Smooth muscle cell (in vitro differentiated cells): ENCODE measurements at regions not wholly inside any gene's neighbourhood (a gene's known extent, or its start where the extent isn't known, plus 50 kb on each side); places are given as distances from the start of the nearest gene placed in this dataset.

Experiments used
- DNase-seq: peaks from one replicate; lab custom pipeline; 2025; ENCODE audit not compliant: unreplicated experiment; lab: John Stamatoyannopoulos, UW
- H2AFZ ChIP-seq: fragments of 200-600 bp; sonication (generic); 2 replicates; pipeline ENCODE4 v1.6.0; 2016; ENCODE audit warnings: antibody characterized with exemption, low read depth, mild to moderate bottlenecking
- H3F3A ChIP-seq: fragments of 200-600 bp; sonication (generic); 2 replicates; pipeline ENCODE4 v1.6.0; 2017; ENCODE audit warnings: antibody characterized with exemption, low read depth
- H3K27ac ChIP-seq: fragments of 200-600 bp; sonication (generic); 2 replicates; pipeline ENCODE4 v1.5.1; 2016; ENCODE audit warnings: low read depth, mild to moderate bottlenecking
- H3K27me3 ChIP-seq: fragments of 200-600 bp; sonication (generic); 2 replicates; pipeline ENCODE4 v1.6.1; 2016; ENCODE audit warnings: low read depth, mild to moderate bottlenecking
- H3K36me3 ChIP-seq: fragments of 200-600 bp; sonication (generic); 2 replicates; pipeline ENCODE4 v1.5.1; 2016; ENCODE audit warnings: low read depth
- H3K4me1 ChIP-seq: fragments of 200-600 bp; sonication (generic); 2 replicates; pipeline ENCODE4 v1.5.1; 2016; ENCODE audit warnings: low read depth
- H3K4me2 ChIP-seq: fragments of 200-600 bp; sonication (generic); 2 replicates; pipeline ENCODE4 v1.6.0; 2016; ENCODE audit warnings: mild to moderate bottlenecking
- H3K4me3 ChIP-seq: fragments of 200-600 bp; sonication (generic); 2 replicates; pipeline ENCODE4 v1.5.1; 2016; ENCODE audit warnings: mild to moderate bottlenecking
- H3K79me2 ChIP-seq: fragments of 200-600 bp; sonication (generic); 2 replicates; pipeline ENCODE4 v1.6.0; 2016; ENCODE audit warnings: low read depth, mild to moderate bottlenecking
- H3K9ac ChIP-seq: fragments of 200-600 bp; sonication (generic); 2 replicates; pipeline ENCODE4 v1.6.0; 2016; ENCODE audit warnings: low read depth
- H3K9me3 ChIP-seq: fragments of 200-600 bp; sonication (generic); replicated peaks from 2 replicates; pipeline ENCODE4 v1.5.1; 2016; ENCODE audit warnings: low read depth
- H4K20me1 ChIP-seq: fragments of 200-600 bp; sonication (generic); 2 replicates; pipeline ENCODE4 v1.6.0; 2016; ENCODE audit warnings: low read depth
- whole genome bisulfite sequencing: methylation state at CpG from one replicate; pipeline ENCODE4 v1.1.7; 2016; ENCODE audit warnings: low lambda C conversion rate; 5-methylcytosine and 5-hydroxymethylcytosine counted together
- TF ChIP-seq, protein P1 (sequence below): fragments of 200-600 bp; sonication (generic); IDR thresholded peaks from 2 replicates; pipeline ENCODE4 v1.5.1; 2017; ENCODE audit warnings: borderline replicate concordance, mild to moderate bottlenecking, antibody characterized with exemption; ENCODE audit not compliant: insufficient read depth, poor library complexity, severe bottlenecking

DNA sequence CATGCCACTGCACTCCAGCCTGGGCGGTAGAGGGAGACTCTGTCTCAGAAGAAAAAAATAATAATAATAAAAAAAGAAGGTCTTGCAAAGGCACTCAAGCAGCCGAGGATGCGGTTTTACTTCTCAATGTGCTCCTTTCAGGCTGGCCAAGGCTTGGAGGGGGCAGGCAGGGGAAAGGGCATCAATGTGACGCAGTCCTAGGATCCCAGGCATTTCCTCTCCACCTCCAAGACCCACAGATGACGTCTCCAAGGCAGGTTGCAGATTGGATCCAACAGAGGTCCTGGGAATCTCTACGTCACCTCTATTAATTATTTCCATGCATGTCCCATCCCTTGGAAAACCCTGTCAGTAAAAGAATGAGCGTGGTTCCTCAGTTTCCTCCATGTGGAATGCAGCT lies 56.2 kb downstream of the FAM43A start:
- Histone ChIP-seq H3K4me3 (no peak overlapping the region), H2AFZ (no peak overlapping the region), H3K9ac (no peak overlapping the region), H3K4me2 (no peak overlapping the region), H3K27ac (no peak overlapping the region), H3K36me3 (no peaks in the 10 kb centered on the region), H3K27me3 (peaks cover 4% of the 10 kb centered on the region), H3K4me1 (peaks cover 5% of the 10 kb centered on the region), H4K20me1 (no peaks in the 10 kb centered on the region), H3F3A (peaks cover 15% of the 10 kb centered on the region), H3K9me3 (no peaks in the 10 kb centered on the region), H3K79me2 (no peaks in the 10 kb centered on the region)
- 78% methylated on average over 7 of the region's 7 CpGs for WGBS
- no peak for DNase-seq
- TF ChIP-seq, protein P1, sequence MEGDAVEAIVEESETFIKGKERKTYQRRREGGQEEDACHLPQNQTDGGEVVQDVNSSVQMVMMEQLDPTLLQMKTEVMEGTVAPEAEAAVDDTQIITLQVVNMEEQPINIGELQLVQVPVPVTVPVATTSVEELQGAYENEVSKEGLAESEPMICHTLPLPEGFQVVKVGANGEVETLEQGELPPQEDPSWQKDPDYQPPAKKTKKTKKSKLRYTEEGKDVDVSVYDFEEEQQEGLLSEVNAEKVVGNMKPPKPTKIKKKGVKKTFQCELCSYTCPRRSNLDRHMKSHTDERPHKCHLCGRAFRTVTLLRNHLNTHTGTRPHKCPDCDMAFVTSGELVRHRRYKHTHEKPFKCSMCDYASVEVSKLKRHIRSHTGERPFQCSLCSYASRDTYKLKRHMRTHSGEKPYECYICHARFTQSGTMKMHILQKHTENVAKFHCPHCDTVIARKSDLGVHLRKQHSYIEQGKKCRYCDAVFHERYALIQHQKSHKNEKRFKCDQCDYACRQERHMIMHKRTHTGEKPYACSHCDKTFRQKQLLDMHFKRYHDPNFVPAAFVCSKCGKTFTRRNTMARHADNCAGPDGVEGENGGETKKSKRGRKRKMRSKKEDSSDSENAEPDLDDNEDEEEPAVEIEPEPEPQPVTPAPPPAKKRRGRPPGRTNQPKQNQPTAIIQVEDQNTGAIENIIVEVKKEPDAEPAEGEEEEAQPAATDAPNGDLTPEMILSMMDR = no peak

DNA sequence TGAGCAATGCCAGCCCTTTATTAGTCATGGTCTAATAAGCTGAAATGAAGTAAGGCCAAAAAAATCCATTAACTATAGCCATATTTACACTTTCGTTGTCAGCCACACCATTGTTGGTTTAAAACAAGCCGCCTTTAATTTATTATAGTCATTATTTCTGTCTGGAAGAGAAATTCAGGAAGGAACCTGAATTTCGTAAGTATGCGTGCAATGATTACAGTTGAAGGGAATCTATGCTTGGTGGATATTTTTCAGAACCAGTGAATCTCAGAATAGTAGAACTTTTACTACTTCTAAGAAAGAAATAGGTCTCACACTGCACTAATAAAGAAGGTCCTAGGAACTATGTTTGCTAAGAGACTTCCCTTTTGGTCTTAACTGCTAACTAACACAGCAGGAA lies 59.1 kb downstream of the FAM43A start:
- no peak for DNase-seq
- Histone ChIP-seq H3K27ac (no peak overlapping the region), H4K20me1 (no peaks in the 10 kb centered on the region), H3K36me3 (no peaks in the 10 kb centered on the region), H2AFZ (no peak overlapping the region), H3K9me3 (no peaks in the 10 kb centered on the region), H3K27me3 (no peaks in the 10 kb centered on the region), H3K4me3 (no peak overlapping the region), H3K4me2 (no peak overlapping the region), H3K79me2 (no peaks in the 10 kb centered on the region), H3F3A (peaks cover 6% of the 10 kb centered on the region), H3K9ac (no peak overlapping the region), H3K4me1 (peaks cover 17% of the 10 kb centered on the region)
- TF ChIP-seq, protein P1 = no peak
- WGBS = 88% methylated on average over 4 of the region's 4 CpGs

DNA sequence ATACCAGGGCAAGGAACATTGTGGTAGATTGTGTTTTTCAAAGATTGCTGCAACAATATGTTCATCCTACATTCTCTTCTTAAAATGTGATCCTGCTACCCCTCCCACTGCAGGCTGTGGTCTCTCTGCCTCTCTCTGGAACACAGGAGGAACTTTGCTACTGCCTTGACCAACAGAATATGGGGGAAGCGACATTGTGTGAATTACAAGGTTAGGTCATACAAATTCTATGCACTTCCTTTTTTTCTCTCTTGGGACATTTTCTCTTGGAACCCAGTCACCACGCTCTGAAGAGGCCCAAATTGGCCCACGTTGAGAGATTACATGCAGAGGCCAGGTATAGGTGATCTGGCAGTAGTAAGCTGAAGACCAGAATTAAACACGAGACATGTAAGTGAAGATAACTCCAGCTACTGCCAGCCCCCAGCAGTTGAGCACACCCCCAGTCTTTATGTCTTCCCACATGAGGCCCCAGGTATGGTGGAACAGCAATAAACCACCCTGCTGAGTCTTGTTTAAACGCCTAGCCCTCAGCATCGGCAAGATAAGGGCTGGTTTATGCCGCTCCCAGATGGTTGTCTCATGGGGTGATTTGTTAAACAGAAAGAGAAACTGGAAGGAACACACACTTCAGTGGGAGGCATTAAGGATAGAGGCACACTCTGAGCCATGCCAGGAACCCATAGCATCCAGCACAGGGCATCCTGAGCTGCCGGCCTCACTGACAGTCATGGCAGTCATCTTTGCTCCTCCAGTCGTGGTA lies 59.9 kb downstream of the FAM43A start:
- Histone ChIP-seq H3K79me2 (no peaks in the 10 kb centered on the region), H3K9ac (no peak overlapping the region), H3K4me3 (no peak overlapping the region), H3K9me3 (no peaks in the 10 kb centered on the region), H2AFZ (no peak overlapping the region), H3K36me3 (no peaks in the 10 kb centered on the region), H3K4me1 (peaks cover 24% of the 10 kb centered on the region), H4K20me1 (no peaks in the 10 kb centered on the region), H3K4me2 (no peak overlapping the region), H3K27me3 (no peaks in the 10 kb centered on the region), H3K27ac (no peak overlapping the region), H3F3A (peaks cover 9% of the 10 kb centered on the region)
- DNase-seq = no peak
- WGBS = 86% methylated on average over 9 of the region's 9 CpGs
- TF ChIP-seq, protein P1 = no peak

DNA sequence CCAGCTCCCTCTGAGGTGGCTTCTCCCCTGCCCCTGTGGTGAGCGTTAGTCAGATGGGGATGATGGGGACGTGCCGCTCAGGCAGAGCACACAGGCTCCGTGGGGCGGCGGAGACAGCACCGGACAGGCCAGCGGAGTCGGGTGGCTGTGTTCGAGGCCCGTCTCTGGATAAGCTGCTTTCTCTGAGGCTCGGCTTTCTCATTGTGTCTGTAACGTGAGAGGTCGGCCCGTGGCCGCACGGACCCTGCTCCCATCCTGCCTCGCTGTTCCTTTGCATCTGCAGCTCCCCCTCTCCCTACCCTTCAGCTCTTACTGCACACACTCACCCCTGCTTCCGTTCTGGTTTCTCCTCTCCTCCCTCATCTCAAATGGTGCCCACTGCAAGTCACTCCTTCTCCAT lies 62.5 kb downstream of the FAM43A start:
- Histone ChIP-seq H3F3A (peaks cover 8% of the 10 kb centered on the region), H3K9ac (no peak overlapping the region), H3K79me2 (no peaks in the 10 kb centered on the region), H3K9me3 (no peaks in the 10 kb centered on the region), H3K27me3 (no peaks in the 10 kb centered on the region), H3K36me3 (no peaks in the 10 kb centered on the region), H2AFZ (no peak overlapping the region), H3K27ac (no peak overlapping the region), H3K4me2 (no peak overlapping the region), H3K4me3 (no peak overlapping the region), H4K20me1 (no peaks in the 10 kb centered on the region), H3K4me1 (peaks cover 24% of the 10 kb centered on the region)
- WGBS = 76% methylated on average over 19 of the region's 19 CpGs
- no peak for DNase-seq
- TF ChIP-seq, protein P1 = no peak
